Glomerular endothelial cell (primary cell): ENCODE measurements at regions not wholly inside any gene's neighbourhood (a gene's known extent, or its start where the extent isn't known, plus 50 kb on each side); places are given as distances from the start of the nearest gene placed in this dataset.

ENCODE experiments used
- DNase-seq: peaks from one replicate; pipeline ENCODE4 v3.0.0-alpha.2; 2011; ENCODE audit warnings: low read depth, low spot score; ENCODE audit errors: extremely low read depth

DNA sequence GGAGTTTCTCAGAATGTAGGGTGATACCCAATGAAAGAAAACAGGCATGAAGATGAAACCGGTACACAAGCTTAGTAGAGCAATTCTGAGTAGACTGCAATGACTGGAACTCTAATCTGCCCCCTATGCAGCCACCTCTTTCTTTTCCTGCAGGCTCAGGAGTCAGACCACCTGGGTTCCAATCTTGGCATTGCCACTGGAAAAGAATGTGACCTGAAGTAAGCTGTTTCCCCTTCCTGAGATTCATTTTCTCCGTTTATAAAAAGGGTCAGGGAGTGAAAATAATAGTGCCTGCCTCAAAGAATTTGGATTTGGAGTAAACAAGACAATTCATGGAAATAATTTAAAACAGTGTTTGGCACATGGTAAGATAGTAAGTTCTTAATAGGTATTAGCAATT, 1464.0 kb downstream of the PCDH7 start:
- no peak for DNase-seq

DNA sequence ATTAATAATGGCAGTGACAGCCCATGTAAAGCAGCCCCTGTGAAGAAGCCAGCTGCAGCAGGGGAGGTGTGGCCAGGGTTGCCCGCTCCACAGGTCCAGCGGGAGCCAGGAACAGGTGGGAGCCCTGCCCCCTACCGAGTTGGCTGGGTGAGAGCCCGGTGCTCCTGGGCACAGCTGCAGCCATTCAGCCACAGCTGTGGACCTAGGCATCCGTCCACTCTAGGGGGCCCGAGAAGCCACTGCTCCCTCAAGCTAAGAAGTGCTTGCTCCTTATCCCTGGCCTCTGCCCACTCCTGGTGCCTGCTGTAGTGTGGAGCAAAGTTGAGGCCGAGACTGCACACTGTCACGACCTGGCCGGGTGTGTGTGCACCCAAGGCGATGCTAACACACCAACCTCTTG, 1469.0 kb downstream of the PCDH7 start:
- DNase-seq: no peak

DNA sequence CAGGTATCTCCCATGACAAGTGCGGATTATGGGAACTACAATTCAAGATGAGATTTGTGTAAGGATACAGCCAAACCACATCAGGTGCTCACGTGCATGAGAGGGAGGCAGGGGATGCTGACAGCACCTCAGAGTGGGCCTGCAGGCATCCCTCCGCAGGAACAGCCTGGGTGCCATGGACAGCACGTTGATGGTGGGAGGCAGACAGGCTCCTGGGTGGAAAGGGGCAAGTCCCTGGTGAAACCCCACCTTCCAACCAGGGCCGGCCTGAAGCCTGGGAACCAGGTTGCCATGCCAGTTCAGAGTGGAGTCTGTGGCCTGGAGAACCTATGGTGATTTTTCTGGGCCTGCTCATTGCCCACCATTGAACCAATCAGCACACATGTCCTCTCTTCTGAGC, 1469.6 kb downstream of the PCDH7 start:
- DNase-seq: no peak

DNA sequence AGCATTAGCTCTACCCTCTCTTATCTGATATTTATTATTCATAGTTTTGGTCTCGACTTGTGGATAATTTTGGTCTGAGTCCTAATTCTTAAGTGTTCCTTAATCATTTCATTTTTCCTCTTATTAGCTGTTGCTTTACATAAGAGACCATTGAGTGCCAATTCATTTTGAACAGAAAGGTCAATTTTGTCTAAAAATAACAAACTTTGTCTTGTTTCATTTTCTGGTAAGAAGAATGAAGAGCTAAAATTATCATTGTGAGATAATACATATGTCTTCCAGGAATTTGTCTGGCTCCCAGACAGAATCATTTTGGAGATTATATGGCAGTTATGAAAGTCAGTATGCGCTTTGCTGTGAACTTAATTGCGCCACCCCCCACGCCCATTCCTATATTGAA, 1471.8 kb downstream of the PCDH7 start:
- DNase-seq: no peak

DNA sequence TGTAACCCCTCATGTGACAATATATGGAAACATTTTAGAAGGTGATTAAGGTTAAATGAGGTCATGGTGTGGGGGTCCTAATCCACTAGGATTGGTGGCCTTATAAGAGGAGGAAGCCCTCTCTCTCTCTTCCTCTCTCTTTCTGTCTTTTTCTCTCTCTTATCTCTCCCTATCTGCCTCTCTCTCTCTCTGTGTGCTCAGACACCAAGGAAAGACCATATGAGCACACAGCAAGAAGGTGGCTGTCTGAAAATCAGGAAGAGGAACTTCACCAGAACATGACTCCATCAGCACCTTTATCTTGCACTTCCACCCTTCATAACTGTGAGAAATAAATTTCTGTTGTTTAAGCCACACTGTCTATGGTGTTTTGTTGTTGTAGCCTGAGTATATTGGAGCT, 1472.2 kb downstream of the PCDH7 start:
- no peak for DNase-seq

DNA sequence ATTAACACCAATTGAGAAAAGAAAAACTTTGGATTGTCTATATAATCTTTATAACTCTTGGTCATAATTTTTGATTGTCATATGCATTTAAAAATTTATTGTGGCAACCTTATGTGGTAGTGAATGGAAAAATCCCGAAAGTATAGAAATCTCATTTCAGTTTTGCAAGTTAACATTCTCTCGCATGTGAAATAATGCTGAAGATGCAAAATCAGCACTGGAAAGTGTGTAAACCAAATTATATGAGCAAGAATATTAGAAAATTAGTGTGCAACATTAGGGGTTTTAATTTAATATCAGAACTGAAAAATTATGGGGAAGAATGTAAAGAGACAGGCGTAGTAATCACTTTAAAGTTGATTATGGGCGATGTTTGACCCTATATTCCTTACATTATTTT, 1472.8 kb downstream of the PCDH7 start:
- no peak for DNase-seq

DNA sequence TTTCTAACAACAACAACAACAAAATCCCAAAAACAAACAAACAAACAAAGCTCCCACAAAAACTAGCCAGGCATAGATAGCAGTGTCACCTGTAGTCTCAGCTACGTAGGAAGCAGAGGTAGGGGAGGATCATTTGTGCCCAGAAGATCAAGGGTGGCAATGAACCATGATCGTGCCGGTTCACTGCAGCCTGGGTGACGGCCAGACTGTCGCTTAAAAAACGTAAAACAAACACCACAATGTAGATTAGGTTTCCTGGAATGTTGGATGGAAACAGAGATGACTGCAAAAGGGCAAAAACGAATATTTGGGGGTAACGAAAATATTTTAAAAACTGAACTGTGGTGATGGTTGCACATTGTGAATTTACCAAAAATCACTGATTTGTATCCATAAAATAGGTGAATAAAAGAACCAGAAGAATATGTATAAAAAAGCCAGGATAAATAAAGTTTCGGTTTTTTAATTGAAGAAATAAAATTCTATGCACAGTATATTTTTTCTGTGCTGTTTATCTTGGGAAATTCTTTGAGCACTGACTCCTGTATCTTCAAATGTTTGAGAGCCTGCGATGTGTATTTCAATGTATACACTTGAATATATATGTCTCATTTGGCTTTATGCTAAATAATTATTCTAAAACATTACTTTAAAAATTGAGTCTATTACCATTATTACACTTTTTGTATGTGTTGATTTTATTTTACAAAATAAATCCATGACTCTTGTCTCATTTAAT, 1477.0 kb downstream of the PCDH7 start:
- DNase-seq: no peak

DNA sequence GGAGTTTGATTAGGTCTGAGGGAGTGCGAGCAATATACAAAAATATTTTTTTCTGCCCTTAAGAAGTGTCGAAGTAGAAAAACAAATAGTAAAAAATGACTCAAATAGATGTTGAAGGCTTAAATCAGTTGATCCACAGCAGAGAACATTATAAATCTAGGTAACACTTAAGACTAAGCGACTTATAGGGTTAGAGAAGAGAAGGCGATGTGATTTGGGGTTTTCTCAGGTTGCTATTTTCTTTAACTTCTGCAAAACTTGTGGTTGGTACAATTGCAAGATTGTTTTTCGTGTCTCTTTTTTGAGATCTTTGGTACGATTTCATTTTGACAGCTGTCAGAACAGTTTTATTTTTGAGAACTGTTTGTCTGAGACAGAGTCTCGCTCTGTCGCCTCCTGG, 1479.5 kb downstream of the PCDH7 start:
- no peak for DNase-seq

DNA sequence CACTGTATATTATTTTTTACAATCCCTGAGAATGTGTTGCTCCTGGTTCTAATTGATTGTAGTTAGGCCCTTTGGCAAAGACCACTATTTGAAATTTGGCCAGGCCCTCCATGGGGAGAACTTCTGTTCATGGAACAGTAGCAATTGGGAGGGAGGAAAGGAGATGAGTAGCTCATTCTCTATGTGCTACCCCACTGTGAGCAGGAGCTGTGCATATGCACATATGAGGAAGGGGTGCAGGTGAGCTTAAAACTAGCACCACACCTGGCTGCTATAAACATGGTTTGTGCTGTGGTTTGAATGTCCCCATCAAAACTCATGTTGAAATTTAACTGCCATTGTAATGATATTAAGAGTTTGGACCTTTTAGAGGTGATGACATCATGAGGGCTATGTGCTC, 1483.2 kb downstream of the PCDH7 start:
- no peak for DNase-seq

DNA sequence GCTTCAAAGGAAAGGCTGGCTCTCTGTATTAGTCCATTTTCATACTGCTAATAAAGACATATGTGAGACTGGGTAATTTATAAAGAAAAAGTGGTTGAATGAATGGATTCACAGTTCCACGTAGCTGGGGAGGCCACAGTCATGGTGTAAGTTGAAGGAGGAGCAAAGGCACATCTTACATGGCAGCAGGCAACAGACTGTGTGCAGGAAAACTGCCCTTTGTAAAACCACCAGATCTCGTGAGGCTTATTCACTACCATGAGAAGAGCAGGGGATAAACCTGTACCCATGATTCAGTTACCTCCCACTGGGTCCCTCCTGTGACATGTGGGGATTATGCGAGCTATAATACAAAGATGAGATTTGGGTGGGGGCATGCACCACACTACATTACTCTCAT, 1486.6 kb downstream of the PCDH7 start:
- DNase-seq: no peak

DNA sequence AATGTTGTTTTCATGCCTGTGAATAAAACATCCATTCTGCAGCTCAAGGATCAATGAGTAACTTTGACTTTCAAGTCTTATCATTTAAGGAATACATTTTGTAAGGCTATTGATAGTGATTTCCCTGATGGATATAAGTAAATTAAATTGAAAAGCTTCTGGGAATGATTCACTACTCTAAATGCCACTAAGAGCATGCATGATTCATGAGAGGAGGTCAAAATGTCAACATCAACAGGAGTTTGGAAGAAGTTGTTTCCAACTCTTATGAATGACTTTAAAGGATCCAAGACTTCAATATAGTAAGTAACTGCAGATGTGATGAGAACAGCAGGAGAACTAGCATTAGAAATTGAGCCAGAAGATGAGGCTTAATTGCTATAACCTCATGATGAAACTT, 1487.3 kb downstream of the PCDH7 start:
- no peak for DNase-seq

DNA sequence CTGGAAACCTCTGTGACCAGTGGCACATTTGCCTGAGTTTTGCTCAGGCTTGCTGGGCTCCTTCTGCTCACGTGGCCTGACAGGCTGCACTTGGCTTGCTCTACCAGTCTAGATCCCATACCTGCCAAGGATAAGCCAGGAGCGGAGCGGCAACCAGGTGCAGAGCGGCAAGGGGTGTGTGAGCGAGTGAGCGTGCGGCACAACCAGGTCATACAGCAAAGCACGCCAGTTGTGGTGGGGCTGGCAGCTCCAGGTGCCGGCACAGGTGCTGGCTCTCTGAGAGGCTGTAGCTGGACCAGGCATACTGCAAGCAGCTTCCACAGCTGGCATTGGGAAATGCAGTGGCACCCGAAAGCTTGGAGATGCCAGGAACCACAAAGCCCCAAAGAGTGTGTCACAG, 1495.1 kb downstream of the PCDH7 start:
- DNase-seq: no peak

DNA sequence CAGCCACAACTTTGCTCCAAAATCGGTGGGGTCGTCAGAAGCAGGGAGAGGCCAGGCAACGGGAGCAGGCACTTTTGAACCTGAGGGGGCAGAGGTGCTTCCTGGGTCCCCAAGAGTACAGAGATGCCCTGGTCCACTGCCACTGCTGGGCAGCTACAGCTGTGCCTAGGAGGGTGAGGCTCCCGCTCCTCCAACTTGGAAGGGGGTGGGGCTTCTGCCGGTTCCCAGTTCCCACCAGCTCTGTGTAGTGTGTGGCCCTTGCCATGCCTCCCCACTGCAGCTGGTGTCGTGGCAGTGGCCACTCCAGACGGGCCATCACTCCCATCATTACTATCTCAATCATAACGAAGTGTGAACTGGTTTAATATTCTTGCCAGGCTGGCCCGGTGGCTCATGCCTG, 1496.3 kb downstream of the PCDH7 start:
- DNase-seq: no peak

DNA sequence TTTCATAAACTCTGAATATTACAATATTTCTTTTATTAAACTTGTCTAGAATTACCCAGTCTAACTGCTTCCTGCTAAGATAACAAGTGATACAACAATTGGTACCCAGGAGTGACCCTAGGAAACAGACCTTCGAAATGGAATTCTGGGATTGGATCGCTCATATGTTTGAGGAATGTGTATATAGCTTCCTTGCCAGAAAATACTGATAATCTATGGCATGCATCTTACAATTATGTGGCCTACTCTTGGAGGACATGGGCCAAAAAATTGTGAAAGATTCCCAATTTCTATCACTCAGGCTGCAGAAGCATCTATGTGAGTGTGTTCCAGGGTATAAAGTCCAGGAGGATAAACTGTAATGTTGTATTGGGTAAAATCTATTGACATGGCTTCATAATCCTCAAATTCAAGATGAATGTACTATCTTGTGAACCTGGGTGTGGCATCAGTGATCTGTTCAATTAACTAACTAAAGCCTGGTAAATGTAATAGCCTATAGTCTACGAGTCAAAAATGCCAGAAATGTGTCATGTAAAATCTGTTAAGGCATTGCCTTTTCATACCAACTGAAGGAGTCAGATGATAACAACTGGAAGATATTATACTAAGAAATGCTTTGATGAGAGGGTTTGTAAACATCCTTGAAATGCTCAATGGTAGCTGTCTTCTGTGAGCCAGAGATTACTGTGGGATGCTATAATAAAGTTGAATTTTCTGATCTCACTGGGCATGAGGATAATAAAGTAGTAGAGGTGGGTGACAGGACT, 1499.3 kb downstream of the PCDH7 start:
- DNase-seq: no peak

DNA sequence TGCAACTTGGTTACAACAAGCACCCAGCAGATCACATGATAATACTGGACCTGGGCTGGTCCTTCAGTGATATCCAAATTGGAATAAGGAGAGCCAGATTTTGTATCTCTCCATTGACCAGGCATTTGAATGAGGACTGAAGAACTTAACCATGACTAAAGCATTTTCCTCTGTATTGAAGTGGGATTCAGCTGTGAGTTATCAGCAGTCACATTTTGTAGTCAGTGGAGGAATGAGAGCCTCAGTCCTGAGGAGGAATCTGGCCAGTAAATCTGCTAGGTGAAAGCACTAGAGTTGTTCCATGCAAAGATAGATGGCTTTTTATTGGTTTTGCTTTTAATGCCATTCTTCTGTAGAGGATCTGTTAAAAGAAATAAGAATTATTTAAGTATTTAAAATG, 1506.0 kb downstream of the PCDH7 start:
- DNase-seq: no peak

DNA sequence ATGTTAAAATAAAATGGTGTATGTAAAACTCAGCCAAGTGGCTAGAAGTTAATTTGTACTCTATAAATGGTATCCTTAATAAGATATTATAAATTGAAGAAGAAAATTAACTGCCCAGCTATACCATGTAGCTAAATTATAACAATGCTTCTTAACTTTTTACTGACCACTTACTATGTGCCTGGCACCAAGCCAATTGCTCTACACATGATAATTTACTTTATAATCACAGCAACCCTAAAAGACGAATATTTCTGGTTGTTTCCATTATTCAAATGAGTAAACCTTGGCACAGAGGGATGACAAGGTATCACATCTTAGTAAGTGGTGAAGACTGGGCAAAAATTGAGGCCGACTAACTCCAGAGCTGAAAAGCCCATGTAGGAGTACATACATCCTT, 1506.6 kb downstream of the PCDH7 start:
- DNase-seq: no peak

DNA sequence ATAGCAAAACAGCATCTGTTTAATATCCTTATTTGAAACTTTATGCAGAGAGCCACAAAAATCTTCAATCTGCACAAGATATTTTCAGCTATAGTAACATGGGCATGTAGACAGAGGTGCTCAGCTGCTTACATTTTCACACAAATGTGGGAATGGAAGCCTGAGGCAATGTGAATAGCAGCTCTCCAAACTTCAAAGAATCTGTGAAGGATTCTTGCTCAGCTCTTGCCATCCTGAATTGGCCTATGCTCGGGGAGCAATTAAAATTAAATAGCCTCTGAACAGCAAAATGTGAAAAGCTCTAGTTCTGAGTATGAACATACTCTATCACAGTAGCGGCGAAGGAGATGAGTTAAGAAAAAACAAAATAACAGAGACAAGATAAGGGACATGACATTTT, 1523.8 kb downstream of the PCDH7 start:
- no peak for DNase-seq

DNA sequence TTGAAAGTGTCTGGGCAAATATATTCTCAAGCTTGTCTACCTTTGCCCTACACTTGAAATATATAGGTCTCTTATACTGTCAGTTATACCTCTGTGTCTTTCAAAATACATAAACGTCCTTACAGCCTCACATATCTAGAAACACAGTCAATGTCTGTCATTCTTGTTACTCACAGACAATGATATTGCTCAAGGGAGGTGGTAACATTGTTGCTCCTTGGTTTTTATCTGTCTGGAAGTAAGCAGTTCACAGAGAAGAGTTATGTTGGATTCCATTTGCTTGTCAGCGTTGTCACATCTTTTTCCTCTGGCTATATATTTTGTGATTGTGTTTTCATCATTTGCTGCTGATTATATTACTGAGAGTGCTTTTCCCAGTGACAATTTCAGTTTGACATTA, 1528.9 kb downstream of the PCDH7 start:
- DNase-seq: no peak

DNA sequence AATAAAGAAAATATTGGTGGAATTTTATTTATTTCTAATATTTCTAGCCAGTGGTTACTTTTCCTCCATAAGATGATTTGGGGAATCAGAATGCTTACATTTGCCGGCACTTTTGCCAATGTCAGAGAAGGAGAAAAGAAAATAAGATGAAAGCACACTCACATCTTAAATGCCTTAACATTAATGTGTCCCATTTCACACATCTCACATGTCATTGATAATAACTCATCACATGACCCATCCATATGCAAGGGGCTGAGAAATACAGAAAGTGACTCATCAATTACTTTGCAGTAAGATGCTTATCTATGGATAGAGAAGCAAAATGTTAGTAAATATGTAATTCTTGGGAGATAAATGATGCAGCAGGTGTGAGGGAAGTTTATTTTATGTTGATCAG, 1531.0 kb downstream of the PCDH7 start:
- DNase-seq: no peak

DNA sequence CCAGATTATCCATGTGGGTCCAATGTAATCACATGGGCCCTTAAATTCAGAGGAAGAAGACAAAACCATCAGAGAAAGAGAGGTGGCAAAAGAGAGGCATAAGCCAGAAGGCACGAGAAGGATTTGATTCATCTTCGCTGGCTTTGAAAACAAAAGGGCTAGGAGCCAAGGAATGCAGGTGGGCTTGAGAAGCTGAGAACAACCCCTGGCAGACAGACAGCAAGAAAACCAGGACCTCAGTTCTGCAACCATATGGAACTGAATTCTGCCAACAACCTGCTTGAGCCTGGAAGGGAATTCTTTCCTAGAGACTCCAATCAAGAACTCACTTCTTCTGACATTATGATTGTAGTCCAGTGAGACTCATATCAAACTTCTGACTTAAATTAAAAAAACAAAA, 1531.8 kb downstream of the PCDH7 start:
- DNase-seq: no peak

DNA sequence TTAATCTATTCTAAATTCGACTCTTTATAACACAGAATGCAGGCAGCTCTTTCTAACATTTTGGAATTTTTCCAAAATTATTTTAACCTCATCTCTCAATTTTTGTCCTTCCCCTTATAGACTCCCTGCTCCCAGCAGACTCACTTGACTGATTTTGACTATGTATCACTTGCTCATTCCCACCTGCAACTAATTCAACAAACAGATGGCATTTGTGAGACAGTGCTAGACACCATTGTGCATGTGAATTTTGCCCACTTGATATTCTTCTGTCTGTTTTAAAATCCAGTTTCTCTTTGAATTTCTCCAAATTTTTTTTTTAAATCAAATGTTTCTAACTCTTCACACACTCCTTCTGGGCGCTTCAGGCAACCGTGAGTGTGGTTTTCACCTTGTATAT, 1534.0 kb downstream of the PCDH7 start:
- no peak for DNase-seq

DNA sequence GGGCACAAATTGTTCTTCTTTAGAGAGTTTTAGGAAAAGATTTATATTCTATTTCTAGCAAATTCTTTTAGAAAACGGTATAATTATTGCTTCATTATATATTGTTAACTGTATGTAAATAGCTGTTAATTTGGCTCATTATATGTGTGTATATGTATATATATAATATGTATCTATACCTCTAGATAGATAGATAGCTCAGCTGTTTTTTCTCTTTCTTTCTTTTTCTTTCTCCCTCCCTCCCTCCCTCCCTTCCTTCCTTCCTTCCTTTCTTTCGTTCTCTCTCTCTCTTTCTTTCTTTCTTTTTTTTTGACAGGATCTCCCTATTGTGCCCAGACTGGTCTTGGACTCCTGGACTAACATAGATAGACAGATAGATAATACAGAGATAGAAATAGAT, 1538.8 kb downstream of the PCDH7 start:
- no peak for DNase-seq

DNA sequence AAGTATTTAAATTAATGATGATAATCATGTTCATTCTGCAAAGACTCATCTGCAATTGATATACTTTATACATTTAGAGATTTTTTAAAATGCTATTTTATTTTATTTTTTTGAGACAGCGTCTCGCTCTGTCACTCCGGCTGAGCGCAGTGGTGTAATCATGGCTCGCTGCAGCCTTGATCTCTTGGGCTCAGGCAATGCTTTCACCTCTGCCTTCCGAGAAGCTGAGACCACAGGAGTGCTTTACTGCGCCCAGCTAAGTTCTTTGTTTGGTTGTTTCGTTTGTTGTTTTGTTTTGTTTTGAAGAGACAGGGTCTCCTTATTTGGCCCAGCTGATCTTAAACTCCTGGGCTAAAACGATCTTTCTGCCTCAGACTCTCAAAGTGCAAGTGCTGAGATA, 1541.0 kb downstream of the PCDH7 start:
- DNase-seq: no peak
